Aorta (tissue), 5 donors: ENCODE measurements at regions not wholly inside any gene's neighbourhood (a gene's known extent, or its start where the extent isn't known, plus 50 kb on each side); places are given as distances from the start of the nearest gene placed in this dataset.

Experiments used
- ATAC-seq: fragments of 200-7000 bp; cut with Tn5 transposase; one replicate; pipeline ENCODE4 v1.9.1; 2022; ENCODE audit warnings: moderate library complexity; ENCODE audit not compliant: low FRiP score
- DNase-seq, 2 donors: peaks; one replicate each; pipeline ENCODE4 v3.0.0-alpha.2; 2020
- H3K27ac ChIP-seq, 2 donors: one replicate each; pipeline ENCODE4 v1.5.1; 2013; ENCODE audit warnings: low read length in 2 of 2, mild to moderate bottlenecking in 2 of 2, moderate library complexity in 2 of 2, control low read depth in 1 of 2, inconsistent platforms in 1 of 2, low read depth in 1 of 2
- H3K27me3 ChIP-seq, 2 donors: one replicate each; pipeline ENCODE4 v1.6.1; 2013; ENCODE audit warnings: control low read depth in 1 of 2, low read length in 1 of 2, mild to moderate bottlenecking in 1 of 2, moderate library complexity in 1 of 2; ENCODE audit not compliant: insufficient read depth in 2 of 2, control insufficient read depth in 1 of 2
- H3K36me3 ChIP-seq, 2 donors: one replicate each; pipeline ENCODE4 v1.6.1; 2013; ENCODE audit warnings: control low read depth in 1 of 2, low read length in 1 of 2, mild to moderate bottlenecking in 1 of 2; ENCODE audit not compliant: insufficient read depth in 2 of 2, control insufficient read depth in 1 of 2
- H3K4me1 ChIP-seq, 2 donors: one replicate each; pipeline ENCODE4 v1.6.1; 2013; ENCODE audit warnings: low read length in 2 of 2, control low read depth in 1 of 2, mild to moderate bottlenecking in 1 of 2, moderate library complexity in 1 of 2; ENCODE audit not compliant: insufficient read depth in 2 of 2, control insufficient read depth in 1 of 2
- H3K4me3 ChIP-seq, 2 donors: one replicate each; pipeline ENCODE4 v1.5.1; 2013; ENCODE audit warnings: low read length in 2 of 2, control low read depth in 1 of 2, mild to moderate bottlenecking in 1 of 2
- H3K9me3 ChIP-seq: one replicate; pipeline ENCODE4 v1.6.1; 2013; ENCODE audit warnings: mild to moderate bottlenecking, low read length; ENCODE audit not compliant: control insufficient read depth
- WGBS, 2 donors: extraction: QIAGEN DNeasy Blood & Tissue Kit; methylation state at CpG; one replicate each; pipeline ENCODE4 v1.1.7; 2013; 5-methylcytosine and 5-hydroxymethylcytosine counted together
- intact Hi-C, 2 donors: fragments of 100-400 bp; cut with DNase I; formaldehyde crosslinking; loops; one replicate each; pipeline versions ENCODE4 v1.14.2 to v1.15.0; 2022
- donor health status: healthy with polysubstance abuse.
- donor health status: Bipolar disorder and iron deficiency.
- donor health status: DM: no; HTN: no; CAD: no.
- donor health status: DM: no; HTN: no; CAD: no.
- donor health status: DM: yes; HTN: yes; CAD: no.

- WGBS, 2 donors = 3 to 6% methylated on average over 7 of the region's 7 CpGs
- ATAC-seq (peak; percentile 47), DNase-seq (no peak)
- no peaks in the 10 kb centered on the region for H3K9me3 ChIP-seq
- peaks cover 7 to 21% of the 10 kb centered on the region in 2 donors for H3K4me1 ChIP-seq
- H3K27me3 ChIP-seq = no peaks in the 10 kb centered on the region
- intact Hi-C loops = loop anchor here in 1 of 2 donors (5.0 kb wide), 3 partner anchors 44 to 114 kb away; partner anchors contain the start of gene MAF
- no peaks in the 10 kb centered on the region for H3K36me3 ChIP-seq
- no peak overlapping the region for H3K4me3 ChIP-seq
- peak overlapping the region; percentile 94 to 97 for H3K27ac ChIP-seq
Measured at GRCh38 chr16:79716645-79717332, 116.3 kb upstream of the MAF start.

DNA sequence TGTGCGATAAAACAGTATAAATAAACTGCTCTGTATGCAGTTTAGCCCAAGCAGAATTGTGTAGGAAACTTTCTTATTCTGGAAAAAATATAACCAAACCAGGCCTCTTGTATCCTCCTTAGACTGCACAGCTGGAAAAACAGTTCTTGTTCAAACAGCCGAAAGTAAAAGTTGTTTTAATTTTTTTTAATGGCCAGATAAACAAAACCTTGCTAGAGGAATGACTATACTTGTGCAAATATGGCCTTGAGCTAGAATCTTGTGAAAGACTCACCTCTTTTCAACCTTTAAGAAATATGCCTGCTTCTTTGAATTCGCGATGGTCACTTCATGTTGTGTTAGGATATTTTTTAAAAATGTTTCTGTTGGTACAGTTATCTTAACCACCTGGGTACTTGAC, 114.5 kb upstream of the MAF start:
- 5 to 9% methylated on average over 4 of the region's 4 CpGs for WGBS, 2 donors
- Histone ChIP-seq H3K27ac (peak overlapping the region in 1 of 2 donors; percentile 76), H3K9me3 (no peaks in the 10 kb centered on the region), H3K4me1 (peaks cover 9 to 15% of the 10 kb centered on the region in 2 donors), H3K36me3 (no peaks in the 10 kb centered on the region), H3K27me3 (no peaks in the 10 kb centered on the region), H3K4me3 (no peak overlapping the region)
- DNase-seq (no peak), ATAC-seq (no peak)
- intact Hi-C loops = loop anchor here (2.0 to 5.0 kb wide), 4 partner anchors 43 to 114 kb away; partner anchors contain the start of gene MAF (in 2 of the 2)

DNA sequence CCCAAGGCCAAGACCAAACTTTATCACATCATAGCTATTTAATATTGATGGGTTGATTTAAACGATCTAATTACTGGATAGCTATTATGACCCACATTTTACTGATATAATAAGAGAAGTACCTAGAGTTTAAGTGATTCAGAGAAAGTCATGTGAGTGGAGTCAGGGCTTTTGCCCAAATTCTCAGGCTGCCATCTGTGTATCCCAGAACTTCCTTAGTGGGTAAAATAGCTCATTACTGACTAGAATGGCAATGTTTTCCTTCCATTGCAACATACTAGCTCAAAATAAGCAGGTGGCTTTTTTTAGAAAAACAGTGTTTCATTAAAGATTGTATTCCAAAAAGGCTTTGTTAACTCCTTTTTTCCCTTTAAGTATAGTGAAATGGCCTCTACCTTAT, 113.9 kb upstream of the MAF start:
- 16 to 24% methylated on average over 1 of the region's 1 CpG for WGBS, 2 donors
- Histone ChIP-seq H3K4me1 (peaks cover 9 to 15% of the 10 kb centered on the region in 2 donors), H3K9me3 (no peaks in the 10 kb centered on the region), H3K27me3 (no peaks in the 10 kb centered on the region), H3K36me3 (no peaks in the 10 kb centered on the region), H3K27ac (peak overlapping the region in 1 of 2 donors; percentile 28), H3K4me3 (no peak overlapping the region)
- ATAC-seq = peak; percentile 60
- intact Hi-C loops = loop anchor here (2.0 to 5.0 kb wide), 2 partner anchors 38 to 114 kb away; partner anchors contain the start of gene MAF (in 1 of the 2)
- DNase-seq = no peak

DNA sequence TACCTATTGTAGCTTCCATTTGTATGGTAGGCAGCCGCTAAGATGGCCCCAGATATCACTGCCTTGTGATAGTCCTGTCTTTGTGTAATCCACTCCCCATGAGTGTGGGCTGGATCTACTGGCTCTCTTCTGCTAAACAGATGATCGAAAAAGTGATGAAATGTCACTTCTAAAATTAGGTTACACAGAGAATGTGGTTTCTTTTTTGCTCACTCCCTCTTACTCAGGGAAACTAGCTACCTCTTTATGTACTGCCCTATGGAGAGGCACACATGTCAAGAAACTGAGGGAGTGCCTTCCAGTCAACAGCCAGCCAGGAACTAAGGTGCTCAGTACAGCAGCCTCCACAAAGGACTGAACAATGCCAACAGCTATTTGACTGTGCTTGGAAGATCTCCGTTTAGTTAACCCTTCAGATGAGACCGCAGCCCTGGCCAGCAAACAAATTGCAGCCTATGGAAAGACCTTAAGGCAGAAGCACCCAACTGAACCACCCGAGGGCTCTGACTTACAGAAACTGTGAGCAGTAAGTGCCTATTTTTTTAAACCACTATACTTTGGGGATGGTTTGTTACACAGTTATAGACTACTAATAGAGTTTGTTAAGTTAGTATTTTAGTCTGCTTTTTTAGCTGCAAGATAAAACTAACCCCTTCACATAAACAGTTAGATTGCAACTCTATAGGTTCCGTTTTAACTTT, 113.2 kb upstream of the MAF start:
- ATAC-seq = no peak
- Histone ChIP-seq H3K27me3 (no peaks in the 10 kb centered on the region), H3K27ac (peak overlapping the region; percentile 50 to 69), H3K9me3 (no peaks in the 10 kb centered on the region), H3K4me1 (peaks cover 9 to 15% of the 10 kb centered on the region in 2 donors), H3K36me3 (no peaks in the 10 kb centered on the region), H3K4me3 (no peak overlapping the region)
- no peak for DNase-seq
- 74 to 82% methylated on average over 6 of the region's 6 CpGs for WGBS, 2 donors
- intact Hi-C loops = loop anchor here (2.0 to 5.0 kb wide), 2 partner anchors 39 to 113 kb away; partner anchors contain the start of gene MAF (in 1 of the 2)

DNA sequence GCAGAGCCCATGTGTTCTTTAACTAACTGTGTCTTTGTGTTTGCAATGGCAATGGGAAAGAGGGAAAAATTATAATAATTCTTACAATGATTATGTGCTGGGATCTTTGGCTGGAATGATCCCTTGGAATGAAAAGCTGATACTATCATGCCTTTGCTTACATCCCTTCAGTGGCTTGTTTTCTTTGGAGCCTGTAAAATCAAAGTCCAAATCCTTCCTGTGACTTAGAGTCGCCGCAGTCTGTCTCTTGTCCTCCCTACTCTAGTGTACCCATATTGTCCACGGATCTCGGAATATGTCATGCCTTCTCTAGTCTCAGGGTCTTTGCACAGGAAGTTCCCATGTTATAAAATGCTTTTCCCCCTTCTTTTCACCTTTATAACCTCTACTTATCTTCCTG, 111.7 kb upstream of the MAF start:
- DNase-seq (no peak), ATAC-seq (no peak)
- H3K27ac ChIP-seq = no peak overlapping the region
- intact Hi-C loops = loop anchor here in 1 of 2 donors (5.0 kb wide), 1 partner anchor 40 kb away; no protein-coding TSS in a partner anchor
- no peaks in the 10 kb centered on the region for H3K27me3 ChIP-seq
- WGBS, 2 donors = 68 to 70% methylated on average over 4 of the region's 4 CpGs
- H3K9me3 ChIP-seq = no peaks in the 10 kb centered on the region
- peaks cover 9 to 13% of the 10 kb centered on the region in 2 donors for H3K4me1 ChIP-seq
- H3K4me3 ChIP-seq = no peak overlapping the region
- H3K36me3 ChIP-seq = no peaks in the 10 kb centered on the region

DNA sequence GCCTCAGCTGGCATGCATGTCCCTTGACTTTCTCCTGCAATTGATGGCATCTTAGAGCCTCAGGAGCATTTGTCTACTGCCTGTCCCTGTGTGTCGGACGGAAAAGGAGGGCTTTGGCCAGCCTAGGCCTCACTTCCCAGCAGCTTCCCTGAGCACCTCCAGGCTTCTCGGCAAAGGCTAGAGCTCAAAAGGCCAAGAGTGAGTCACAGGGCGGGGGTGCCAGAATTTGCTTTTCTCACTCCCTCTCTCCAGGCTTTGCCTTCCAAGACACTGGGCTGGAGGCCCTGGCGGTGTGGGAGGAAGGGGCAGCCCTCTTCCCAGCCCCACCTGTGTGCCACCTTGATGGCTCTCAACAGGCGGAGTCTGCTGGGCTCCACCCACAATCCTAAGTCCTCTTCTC, 107.3 kb upstream of the MAF start:
- Histone ChIP-seq H3K4me3 (no peak overlapping the region), H3K36me3 (no peaks in the 10 kb centered on the region), H3K4me1 (peaks cover 4 to 13% of the 10 kb centered on the region in 2 donors), H3K27ac (peak overlapping the region; percentile 88), H3K27me3 (no peaks in the 10 kb centered on the region), H3K9me3 (no peaks in the 10 kb centered on the region)
- ATAC-seq (peak; percentile 91), DNase-seq (peak; percentile 92 to 94)
- WGBS, 2 donors = 15 to 22% methylated on average over 6 of the region's 6 CpGs
- intact Hi-C loops = loop anchor here in 1 of 2 donors (5.0 kb wide), 1 partner anchor 36 kb away; no protein-coding TSS in a partner anchor

DNA sequence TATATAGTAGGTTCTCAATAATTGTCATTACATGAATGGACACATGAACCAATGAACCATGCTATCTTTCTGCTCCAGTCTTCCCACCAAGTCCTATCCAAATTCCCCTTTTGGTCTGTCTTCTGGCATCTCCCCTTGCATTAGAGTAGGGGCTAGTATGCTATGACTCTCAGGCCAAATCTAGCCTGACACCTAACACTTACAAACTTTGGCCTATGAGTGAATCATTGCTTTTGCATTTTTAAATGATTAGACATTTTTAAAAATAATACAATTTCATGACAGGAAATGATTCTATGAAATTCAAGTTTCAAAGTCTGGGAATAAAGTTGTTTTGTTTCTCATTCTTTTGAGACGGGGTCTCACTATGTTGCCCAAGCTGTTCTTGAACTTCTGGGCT, 102.5 kb upstream of the MAF start:
- WGBS, 2 donors = 12 to 13% methylated on average over 1 of the region's 1 CpG
- no peaks in the 10 kb centered on the region for H3K9me3 ChIP-seq
- DNase-seq (no peak), ATAC-seq (no peak)
- intact Hi-C loops = no loop called here
- peaks cover 5 to 12% of the 10 kb centered on the region in 2 donors for H3K4me1 ChIP-seq
- H3K4me3 ChIP-seq = no peak overlapping the region
- no peaks in the 10 kb centered on the region for H3K36me3 ChIP-seq
- no peaks in the 10 kb centered on the region for H3K27me3 ChIP-seq
- H3K27ac ChIP-seq = no peak overlapping the region

DNA sequence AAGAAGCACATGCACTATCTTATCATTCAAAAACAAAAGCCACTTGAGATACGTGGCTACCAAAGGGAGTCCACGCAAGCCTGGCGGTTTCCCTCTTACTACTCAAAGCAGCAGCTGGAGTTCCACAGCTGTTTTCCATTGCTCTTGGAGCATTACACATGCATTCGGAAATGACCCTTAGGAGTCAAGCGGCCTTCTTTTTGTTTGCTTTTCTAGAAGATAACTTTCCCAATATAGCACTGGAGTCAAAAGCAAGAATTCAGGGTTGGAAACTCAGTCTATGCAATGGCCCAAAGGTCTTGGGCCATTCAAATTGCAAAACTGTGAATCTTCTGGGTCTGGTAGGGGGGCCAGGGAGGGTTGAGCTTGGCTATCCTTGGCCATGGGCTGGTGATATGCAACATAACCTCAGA, 97.8 kb upstream of the MAF start:
- DNase-seq (peak in 1 of 2 donors; percentile 74), ATAC-seq (peak; percentile 82)
- Histone ChIP-seq H3K27me3 (no peaks in the 10 kb centered on the region), H3K36me3 (no peaks in the 10 kb centered on the region), H3K27ac (no peak overlapping the region), H3K4me3 (no peak overlapping the region), H3K4me1 (peaks cover 2% of the 10 kb centered on the region in 2 donors), H3K9me3 (no peaks in the 10 kb centered on the region)
- intact Hi-C loops = no loop called here
- 4 to 13% methylated on average over 5 of the region's 5 CpGs for WGBS, 2 donors
